ENCODE measurements at regions not wholly inside any gene's neighbourhood (a gene's known extent, or its start where the extent isn't known, plus 50 kb on each side); places are given as distances from the start of the nearest gene placed in this dataset.

- no peak for DNase-seq (ENCODE audit: low spot score)
Observed at GRCh38 chr9:89863141-89863540, 258.3 kb downstream of the GADD45G start.

GRCh38 chr9:89863837-89864236 is 259.0 kb downstream of the GADD45G start:
- no peak for DNase-seq (ENCODE audit: low spot score)

- no peak for DNase-seq (ENCODE audit: low spot score)
Observed at GRCh38 chr9:89864257-89864656, 259.4 kb downstream of the GADD45G start.

GRCh38 chr9:89864731-89865130 is 259.9 kb downstream of the GADD45G start:
- no peak for DNase-seq (ENCODE audit: low spot score)

DNA sequence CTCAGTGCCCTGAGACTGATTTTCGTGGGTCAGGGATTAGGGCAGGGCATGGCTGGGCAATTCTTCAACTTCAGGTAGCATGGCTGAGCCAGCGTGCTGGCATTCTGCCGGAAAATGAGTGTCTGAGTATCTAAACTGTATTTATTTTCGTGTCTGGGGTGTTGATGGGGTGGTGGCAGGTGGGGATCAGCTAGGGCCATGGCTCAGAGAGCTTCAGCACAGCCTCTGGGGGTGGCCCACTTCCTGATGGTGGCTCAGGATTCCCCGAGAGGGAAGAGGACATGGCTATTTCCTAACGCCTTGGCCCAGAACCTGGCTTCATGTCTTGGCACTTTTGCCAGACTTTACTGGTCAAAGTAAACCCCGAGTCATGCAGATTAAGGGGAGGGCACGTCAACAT is 260.5 kb downstream of the GADD45G start:
- no peak for DNase-seq (ENCODE audit: low spot score)

DNA sequence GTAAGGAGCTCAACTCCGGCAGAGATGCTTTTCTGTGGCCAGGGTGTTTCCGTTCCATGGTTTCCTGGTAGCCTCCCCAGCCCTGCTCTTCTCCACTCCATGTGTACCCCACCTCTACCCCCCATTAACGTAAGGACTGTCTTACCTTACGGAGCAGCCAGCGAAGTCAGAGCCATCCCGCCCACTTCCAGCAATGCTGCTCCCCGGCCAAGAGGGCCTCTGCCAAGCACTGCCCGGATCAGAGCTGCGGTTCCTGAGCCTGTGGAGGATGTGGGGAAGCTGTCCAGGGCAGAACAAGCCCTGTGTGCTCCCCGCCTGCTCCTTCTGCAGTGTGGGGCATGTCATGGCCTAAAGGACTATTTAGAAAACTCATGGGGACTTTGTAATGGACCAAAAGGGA is 261.2 kb downstream of the GADD45G start:
- no peak for DNase-seq (ENCODE audit: low spot score)

- no peak for DNase-seq (ENCODE audit: low spot score)
Observed at GRCh38 chr9:89866701-89867100, 261.9 kb downstream of the GADD45G start.

- DNase-seq (ENCODE audit: low spot score): no peak
Observed at GRCh38 chr9:89868100-89868499, 263.3 kb downstream of the GADD45G start.

DNA sequence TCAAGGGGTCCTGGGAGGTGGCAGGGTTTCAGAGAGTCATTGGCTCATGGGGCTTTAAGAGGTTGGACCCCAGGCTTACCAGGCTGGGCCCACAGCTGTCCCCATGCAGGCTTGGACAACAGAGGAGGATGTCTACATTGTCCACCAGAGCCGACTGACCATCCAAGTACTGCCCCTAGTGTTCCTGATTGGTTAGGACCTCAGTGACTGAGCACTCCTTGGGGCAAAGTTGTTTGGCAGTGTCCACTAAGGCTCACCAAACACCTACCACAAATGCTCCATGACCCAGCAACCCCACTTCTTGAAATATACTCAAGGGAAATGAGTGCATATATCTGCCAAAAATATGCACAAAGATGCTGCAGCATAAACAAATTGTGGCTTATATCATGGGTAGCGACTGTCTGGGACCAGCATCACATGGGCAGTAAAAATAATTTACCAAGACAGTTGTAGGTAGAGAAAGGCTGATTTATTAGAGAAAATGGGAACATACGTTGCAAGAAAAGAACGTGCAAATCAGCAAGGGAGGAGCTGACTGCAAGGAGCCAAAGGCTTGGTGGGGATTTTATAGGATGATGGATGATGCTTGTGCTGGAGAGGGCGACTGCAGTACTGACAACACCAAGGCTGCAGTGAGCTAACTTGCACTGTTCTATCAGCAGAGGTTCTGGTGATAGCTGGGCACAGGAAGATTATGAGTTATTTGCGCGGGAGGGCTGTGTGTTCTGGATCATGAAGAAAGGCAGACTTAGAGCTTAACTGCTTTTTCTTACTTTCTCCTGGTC is 265.2 kb downstream of the GADD45G start:
- DNase-seq (ENCODE audit: low spot score): no peak

DNA sequence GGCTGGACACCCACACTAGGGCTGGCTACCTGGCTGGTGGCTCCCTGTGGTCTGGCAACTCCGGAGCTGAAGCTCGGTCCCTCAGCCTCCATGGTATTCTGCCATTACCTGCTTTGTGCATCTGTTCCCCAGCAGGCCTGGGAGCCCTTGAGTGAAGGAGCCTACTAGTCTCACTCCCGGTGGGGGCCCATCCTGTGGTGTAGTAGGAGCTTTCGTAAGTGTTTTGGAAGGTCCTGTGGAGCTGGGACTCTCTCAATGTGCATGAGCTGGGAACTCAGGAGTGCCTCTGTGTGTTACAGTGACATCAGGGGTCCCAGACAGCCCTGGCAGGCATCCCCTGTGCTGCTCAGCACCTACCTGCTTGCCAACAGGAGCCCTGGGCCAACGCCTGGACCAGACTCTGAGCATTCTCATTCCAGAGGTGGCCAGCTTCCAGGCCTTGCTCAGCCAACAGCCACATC is 267.1 kb downstream of the GADD45G start:
- DNase-seq (ENCODE audit: low spot score): no peak

DNA sequence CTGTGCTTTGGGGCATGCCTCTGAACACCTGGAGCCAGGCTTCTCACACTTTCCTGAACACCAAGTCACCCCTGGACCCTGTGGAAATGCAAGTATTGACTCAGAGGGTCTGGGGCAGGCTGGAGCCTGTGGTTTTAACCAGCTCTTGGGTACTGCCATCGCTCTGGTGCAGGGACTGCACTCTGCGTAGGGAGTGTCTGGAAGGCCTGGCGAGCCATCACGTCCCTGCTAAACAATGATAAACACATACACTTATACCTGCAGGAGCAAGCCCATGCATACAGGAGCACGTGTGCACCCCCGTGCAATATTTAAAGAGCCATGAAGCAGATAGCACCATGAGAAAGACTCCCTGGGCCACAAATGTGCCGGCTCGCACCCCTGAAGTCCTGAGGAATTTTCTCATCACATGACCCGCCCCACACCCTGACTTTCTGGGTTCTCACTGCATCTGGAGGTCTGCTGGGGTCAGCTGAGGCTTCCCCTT is 267.7 kb downstream of the GADD45G start:
- no peak for DNase-seq (ENCODE audit: low spot score)

- no peak for DNase-seq (ENCODE audit: low spot score)
Observed at GRCh38 chr9:89872913-89873707, 268.3 kb downstream of the GADD45G start.

DNA sequence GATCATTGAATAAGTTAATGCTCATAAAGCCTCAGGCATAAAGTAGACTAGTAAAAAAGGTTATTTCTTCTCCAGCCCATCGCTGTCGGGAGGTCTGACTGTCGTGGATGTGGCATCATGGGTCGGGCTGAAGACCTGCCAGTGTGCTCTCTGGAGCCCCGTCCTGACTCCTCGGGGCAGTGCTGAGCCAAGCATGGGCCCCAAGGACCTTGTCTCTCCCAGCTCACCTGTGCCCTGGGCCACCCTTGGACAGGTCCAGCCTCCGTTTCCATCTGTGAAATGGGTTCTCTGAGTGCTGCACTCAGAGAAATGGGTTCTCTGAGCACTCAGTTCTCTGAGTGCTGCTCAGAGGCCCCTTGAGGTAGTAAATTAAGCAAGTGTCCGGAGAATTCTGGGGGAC is 269.0 kb downstream of the GADD45G start:
- DNase-seq (ENCODE audit: low spot score): no peak

GRCh38 chr9:89874351-89875321 is 269.8 kb downstream of the GADD45G start:
- no peak for DNase-seq (ENCODE audit: low spot score)

- DNase-seq (ENCODE audit: low spot score): no peak
Observed at GRCh38 chr9:89877051-89878002, 272.5 kb downstream of the GADD45G start.

- no peak for DNase-seq (ENCODE audit: low spot score)
Observed at GRCh38 chr9:89878003-89878411, 273.2 kb downstream of the GADD45G start.

DNA sequence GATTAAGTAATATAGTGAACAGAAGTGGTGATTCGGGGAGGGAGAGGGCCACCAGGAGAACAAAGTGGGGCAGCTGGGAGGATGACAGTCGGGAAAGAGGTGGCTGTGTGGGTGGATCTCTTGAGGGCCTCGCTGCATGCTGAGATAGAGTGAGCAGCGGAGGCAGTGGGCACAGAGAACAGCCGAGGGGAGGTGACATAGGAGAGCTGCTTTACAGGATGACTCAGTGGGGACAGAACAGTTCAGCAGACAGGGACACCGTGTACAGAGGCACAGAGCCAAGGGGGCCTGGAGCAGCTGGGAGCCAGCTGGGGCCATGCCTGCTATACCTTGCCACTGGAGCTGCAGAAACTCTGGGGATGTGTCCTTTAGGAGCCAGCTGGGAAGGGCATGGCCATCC is 273.9 kb downstream of the GADD45G start:
- DNase-seq (ENCODE audit: low spot score): no peak

- no peak for DNase-seq (ENCODE audit: low spot score)
Observed at GRCh38 chr9:89879276-89879675, 274.5 kb downstream of the GADD45G start.

DNA sequence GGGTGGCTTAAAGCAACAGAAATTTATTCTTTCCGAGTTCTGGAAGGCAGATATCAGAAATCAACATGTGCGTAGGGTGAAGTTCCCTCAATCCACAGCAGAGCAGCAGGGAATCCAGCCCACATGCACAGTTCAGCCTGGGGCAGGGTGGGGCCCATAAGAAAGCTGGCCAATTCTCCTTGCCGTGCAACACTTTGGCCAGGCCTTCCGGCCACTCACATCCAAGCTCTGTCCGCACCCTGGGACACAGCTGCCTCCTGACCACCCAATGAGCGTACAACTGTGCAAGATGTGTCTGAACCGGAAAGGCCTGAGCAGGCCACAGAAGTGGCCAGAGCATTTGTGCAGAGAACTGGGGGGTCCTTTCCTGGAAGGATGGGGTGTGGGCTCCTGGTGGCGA is 274.9 kb downstream of the GADD45G start:
- no peak for DNase-seq (ENCODE audit: low spot score)

GRCh38 chr9:89880161-89880560 is 275.3 kb downstream of the GADD45G start:
- no peak for DNase-seq (ENCODE audit: low spot score)

DNA sequence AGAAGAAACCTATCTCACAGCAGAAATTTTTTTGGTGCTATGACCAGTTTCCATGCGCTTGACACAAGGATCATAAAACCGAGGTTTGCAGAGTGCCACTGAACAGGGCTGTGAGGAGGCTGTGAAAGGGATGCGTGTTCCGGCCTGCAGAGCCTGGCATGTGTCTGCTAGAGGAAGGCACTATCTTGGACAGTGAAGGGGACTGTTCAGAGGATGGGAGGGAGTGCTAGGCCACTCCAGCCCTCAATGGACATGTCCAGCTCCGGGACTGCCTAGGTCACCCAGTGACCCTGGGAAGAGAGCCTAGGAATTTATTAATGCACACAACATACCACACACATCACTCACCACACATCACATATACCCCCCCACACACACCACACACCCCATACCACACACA is 275.9 kb downstream of the GADD45G start:
- no peak for DNase-seq (ENCODE audit: low spot score)

Measured in H4 (cell line).